Gastrocnemius medialis (tissue), 4 donors: ENCODE measurements at regions not wholly inside any gene's neighbourhood (a gene's known extent, or its start where the extent isn't known, plus 50 kb on each side); places are given as distances from the start of the nearest gene placed in this dataset.

ENCODE experiments used
- ATAC-seq, 2 donors: fragments of 150-250 bp; one replicate each; pipeline ENCODE4 v1.9.1; 2016
- DNase-seq, 2 donors: peaks; one replicate each; pipeline ENCODE4 v3.0.0-alpha.2; 2019
- H3K27ac ChIP-seq, 4 donors: fragments of 200-600 bp; sonication (generic); 1 replicate in 1 of 4; 2 replicates in 3 of 4; pipeline ENCODE4 v1.5.1; 2016 to 2018; ENCODE audit warnings: mild to moderate bottlenecking in 2 of 4, moderate library complexity in 1 of 4
- H3K27me3 ChIP-seq, 3 donors: fragments of 200-600 bp; sonication (generic) in 2 of 3; 1 replicate in 1 of 3; 2 replicates in 2 of 3; pipeline versions ENCODE4 v1.5.1 to v1.6.0; 2016 to 2019; ENCODE audit warnings: mild to moderate bottlenecking in 1 of 3, moderate library complexity in 1 of 3
- H3K36me3 ChIP-seq, 2 donors: fragments of 200-600 bp; sonication (generic) in 1 of 2; one replicate each; pipeline ENCODE4 v1.5.1; 2017 to 2018
- H3K4me1 ChIP-seq, 2 donors: fragments of 200-600 bp; sonication (generic) in 1 of 2; one replicate each; pipeline ENCODE4 v1.5.1; 2016 to 2017; ENCODE audit warnings: mild to moderate bottlenecking in 2 of 2
- H3K4me3 ChIP-seq, 4 donors: fragments of 200-600 bp; sonication (generic) in 3 of 4; 1 replicate in 1 of 4; 2 replicates in 3 of 4; pipeline ENCODE4 v1.5.1; 2016 to 2019; ENCODE audit warnings: mild to moderate bottlenecking in 2 of 4
- H3K9me3 ChIP-seq, 3 donors: fragments of 200-600 bp; sonication (generic) in 2 of 3; 1 replicate in 1 of 3; 2 replicates in 2 of 3; pipeline ENCODE4 v1.5.1; 2016 to 2019
- POLR2A ChIP-seq, 2 donors: fragments of 450-650 bp; IDR thresholded peaks; one replicate each; pipeline ENCODE4 v1.6.1; 2017; ENCODE audit warnings: antibody characterized with exemption in 2 of 2, mild to moderate bottlenecking in 2 of 2, moderate library complexity in 2 of 2
- in situ Hi-C, 4 donors: fragments of 200-750 bp; cut with MboI; loops; one replicate each; pipeline versions ENCODE4 v1.15.0 to v1.8.0; 2017; ENCODE audit warnings: low sequenced_read_pairs in 4 of 4
- intact Hi-C: fragments of 100-400 bp; cut with DNase I; formaldehyde crosslinking; loops from one replicate; pipeline ENCODE4 v1.15.1; 2023; ENCODE audit warnings: low total_unique reads
- TF ChIP-seq, protein P1 (sequence below), 5 experiments: fragments of 450-650 bp in 3 of 5; fragments of 200-600 bp in 2 of 5; sonication (generic) in 2 of 5; IDR thresholded peaks in 4 of 5; conservative IDR thresholded peaks in 1 of 5; 1 replicate in 4 of 5; 2 replicates in 1 of 5; pipeline ENCODE4 v1.5.1; 2016 to 2019; ENCODE audit warnings: antibody characterized with exemption in 5 of 5, mild to moderate bottlenecking in 3 of 5, moderate library complexity in 3 of 5

- ATAC-seq (no peak), DNase-seq (no peak)
- intact Hi-C loops, result no loop called here
- Histone ChIP-seq H3K27ac (peak overlapping the region in 2 of 4 donors; percentile 56 to 67), H3K36me3 (no peaks in the 10 kb centered on the region), H3K4me1 (peaks cover 28 to 34% of the 10 kb centered on the region in 2 donors), H3K27me3 (no peaks in the 10 kb centered on the region), H3K9me3 (no peaks in the 10 kb centered on the region), H3K4me3 (no peak overlapping the region)
- TF ChIP-seq, protein P1, sequence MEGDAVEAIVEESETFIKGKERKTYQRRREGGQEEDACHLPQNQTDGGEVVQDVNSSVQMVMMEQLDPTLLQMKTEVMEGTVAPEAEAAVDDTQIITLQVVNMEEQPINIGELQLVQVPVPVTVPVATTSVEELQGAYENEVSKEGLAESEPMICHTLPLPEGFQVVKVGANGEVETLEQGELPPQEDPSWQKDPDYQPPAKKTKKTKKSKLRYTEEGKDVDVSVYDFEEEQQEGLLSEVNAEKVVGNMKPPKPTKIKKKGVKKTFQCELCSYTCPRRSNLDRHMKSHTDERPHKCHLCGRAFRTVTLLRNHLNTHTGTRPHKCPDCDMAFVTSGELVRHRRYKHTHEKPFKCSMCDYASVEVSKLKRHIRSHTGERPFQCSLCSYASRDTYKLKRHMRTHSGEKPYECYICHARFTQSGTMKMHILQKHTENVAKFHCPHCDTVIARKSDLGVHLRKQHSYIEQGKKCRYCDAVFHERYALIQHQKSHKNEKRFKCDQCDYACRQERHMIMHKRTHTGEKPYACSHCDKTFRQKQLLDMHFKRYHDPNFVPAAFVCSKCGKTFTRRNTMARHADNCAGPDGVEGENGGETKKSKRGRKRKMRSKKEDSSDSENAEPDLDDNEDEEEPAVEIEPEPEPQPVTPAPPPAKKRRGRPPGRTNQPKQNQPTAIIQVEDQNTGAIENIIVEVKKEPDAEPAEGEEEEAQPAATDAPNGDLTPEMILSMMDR (IDR thresholded peaks at IDR 0.05 in 4 of 5, conservative IDR thresholded peaks at IDR 0.05 in 1 of 5), result no peak
- TF ChIP-seq POLR2A (IDR thresholded peaks at IDR 0.05), result no peak
- in situ Hi-C loops, result no loop called here
Observed at GRCh38 chr3:135621184-135621920, 344.2 kb upstream of the PPP2R3A start.

- peak overlapping the region in 2 of 4 donors; percentile 56 to 67 for H3K27ac ChIP-seq
- no peaks in the 10 kb centered on the region for H3K36me3 ChIP-seq
- TF ChIP-seq POLR2A (IDR thresholded peaks at IDR 0.05), result no peak
- TF ChIP-seq, protein P1 (IDR thresholded peaks at IDR 0.05 in 4 of 5, conservative IDR thresholded peaks at IDR 0.05 in 1 of 5), result no peak
- H3K4me3 ChIP-seq, result no peak overlapping the region
- in situ Hi-C loops (no loop called here), intact Hi-C loops (no loop called here)
- no peaks in the 10 kb centered on the region for H3K9me3 ChIP-seq
- ATAC-seq (no peak), DNase-seq (no peak)
- H3K27me3 ChIP-seq, result no peaks in the 10 kb centered on the region
- peaks cover 28 to 34% of the 10 kb centered on the region in 2 donors for H3K4me1 ChIP-seq
Observed at GRCh38 chr3:135622215-135622614, 343.3 kb upstream of the PPP2R3A start.

- Histone ChIP-seq H3K36me3 (no peaks in the 10 kb centered on the region), H3K4me3 (no peak overlapping the region), H3K4me1 (peaks cover 28 to 34% of the 10 kb centered on the region in 2 donors), H3K27ac (peak overlapping the region in 3 of 4 donors; percentile 34 to 67 (median 56)), H3K27me3 (no peaks in the 10 kb centered on the region), H3K9me3 (no peaks in the 10 kb centered on the region)
- in situ Hi-C loops (no loop called here), intact Hi-C loops (no loop called here)
- TF ChIP-seq, protein P1 (IDR thresholded peaks at IDR 0.05 in 4 of 5, conservative IDR thresholded peaks at IDR 0.05 in 1 of 5), result no peak
- no peak for TF ChIP-seq POLR2A (IDR thresholded peaks at IDR 0.05)
- ATAC-seq (peak; percentile 77 to 96), DNase-seq (peak in 1 of 2 donors; percentile 49)
Observed at GRCh38 chr3:135622656-135623055, 342.9 kb upstream of the PPP2R3A start.

DNA sequence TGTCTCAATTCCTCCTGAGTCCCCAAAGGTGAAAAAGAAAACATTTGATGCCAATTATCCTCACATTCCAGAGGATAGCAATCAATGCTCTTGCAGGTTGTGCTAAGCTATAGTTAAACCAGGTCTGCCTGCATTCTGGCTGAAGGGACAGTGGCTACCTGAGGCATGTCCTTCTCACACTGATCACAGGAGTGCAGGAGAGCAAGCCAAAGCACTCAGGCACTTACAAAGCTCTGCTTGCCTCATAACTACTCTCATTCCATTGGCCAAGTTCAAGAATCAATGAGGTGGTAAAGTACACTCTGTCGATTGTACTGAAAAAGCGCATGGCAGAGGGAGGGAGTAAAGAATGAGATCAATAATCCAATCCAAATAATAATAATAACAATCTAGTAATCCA is 342.0 kb upstream of the PPP2R3A start:
- Histone ChIP-seq H3K9me3 (no peaks in the 10 kb centered on the region), H3K27me3 (no peaks in the 10 kb centered on the region), H3K4me1 (peaks cover 24 to 25% of the 10 kb centered on the region in 2 donors), H3K4me3 (no peak overlapping the region), H3K27ac (peak overlapping the region in 1 of 4 donors; percentile 56), H3K36me3 (no peaks in the 10 kb centered on the region)
- no peak for ATAC-seq
- in situ Hi-C loops, result no loop called here
- intact Hi-C loops, result no loop called here
- DNase-seq, result no peak
- TF ChIP-seq, protein P1 (IDR thresholded peaks at IDR 0.05 in 4 of 5, conservative IDR thresholded peaks at IDR 0.05 in 1 of 5), result no peak
- TF ChIP-seq POLR2A (IDR thresholded peaks at IDR 0.05), result no peak
